A673 (cell line): ENCODE measurements at regions not wholly inside any gene's neighbourhood (a gene's known extent, or its start where the extent isn't known, plus 50 kb on each side); places are given as distances from the start of the nearest gene placed in this dataset.

Experiments used
- BruUV-seq: library from RNA; stranded (reverse); fragments of 400-500 nt; replicated peaks from 2 replicates; lab custom pipeline; 2021; lab: Mats Ljungman, UMichigan
- CTCF ChIA-PET: fragments of 300-600 bp; sonication (Branson Sonifier 250); formaldehyde crosslinking; loops from one replicate; lab custom pipeline; 2022; ENCODE audit warnings: antibody characterized with exemption; lab: Charles Lee
- POLR2A ChIA-PET: fragments of 300-600 bp; sonication (Branson Sonifier 250); formaldehyde crosslinking; loops from one replicate; lab custom pipeline; 2022; ENCODE audit warnings: antibody characterized with exemption; ENCODE audit not compliant: low non-redundant PET; lab: Charles Lee
- DNase-seq: peaks from one replicate; pipeline ENCODE4 v3.0.0-alpha.2; 2015; ENCODE audit warnings: low spot score
- H3K27ac ChIP-seq: fragments of 200-600 bp; sonication (generic); 2 replicates; pipeline ENCODE4 v1.5.1; 2016; ENCODE audit warnings: mixed run types, low read depth, mild to moderate bottlenecking, mixed read lengths, antibody characterized with exemption, low read length; ENCODE audit not compliant: poor library complexity, severe bottlenecking
- H3K27me3 ChIP-seq: fragments of 200-600 bp; sonication (generic); replicated peaks from 2 replicates; pipeline ENCODE4 v1.6.1; 2017; ENCODE audit warnings: mixed run types, low read depth, mild to moderate bottlenecking, mixed read lengths, antibody characterized with exemption, low read length; ENCODE audit not compliant: insufficient read depth, poor library complexity
- H3K36me3 ChIP-seq: fragments of 200-600 bp; sonication (generic); 2 replicates; pipeline ENCODE4 v1.6.1; 2016; ENCODE audit warnings: mixed run types, mild to moderate bottlenecking, mixed read lengths, antibody characterized with exemption, low read length; ENCODE audit not compliant: insufficient read depth, poor library complexity, severe bottlenecking
- H3K4me1 ChIP-seq: fragments of 200-600 bp; sonication (generic); 2 replicates; pipeline ENCODE4 v1.6.1; 2017; ENCODE audit warnings: mixed run types, mild to moderate bottlenecking, mixed read lengths, antibody characterized with exemption, low read length; ENCODE audit not compliant: insufficient read depth, poor library complexity, severe bottlenecking
- H3K4me3 ChIP-seq: fragments of 200-600 bp; sonication (generic); 2 replicates; pipeline ENCODE4 v1.5.1; 2016; ENCODE audit warnings: low read depth, mixed run types, mild to moderate bottlenecking, mixed read lengths, low read length; ENCODE audit not compliant: poor library complexity, severe bottlenecking
- H3K9me3 ChIP-seq: fragments of 200-600 bp; sonication (generic); 2 replicates; pipeline ENCODE4 v1.6.1; 2016; ENCODE audit warnings: mixed run types, low read depth, mild to moderate bottlenecking, mixed read lengths, antibody characterized with exemption, low read length; ENCODE audit not compliant: poor library complexity, severe bottlenecking
- CTCF ChIP-seq: fragments of 300-800, 200-600 bp; sonication (generic); conservative IDR thresholded peaks from 2 replicates; pipeline ENCODE4 v1.5.1; 2017; ENCODE audit warnings: low read depth, mild to moderate bottlenecking, antibody characterized with exemption, low read length, moderate library complexity, mixed read lengths
- EZH2 ChIP-seq: fragments of 200-600 bp; sonication (generic); IDR thresholded peaks from 2 replicates; pipeline ENCODE4 v1.6.1; 2017; ENCODE audit warnings: borderline replicate concordance, low read depth, mild to moderate bottlenecking, mixed read lengths, antibody characterized with exemption, low read length; ENCODE audit not compliant: poor library complexity, severe bottlenecking
- intact Hi-C: fragments of 100-400 bp; cut with micrococcal nuclease; formaldehyde crosslinking; loops from one replicate; pipeline ENCODE4 v1.10.0; 2022; ENCODE audit not compliant: unreplicated experiment

- Histone ChIP-seq H3K27me3 (no peaks in the 10 kb centered on the region), H3K27ac (no peak overlapping the region), H3K4me3 (no peak overlapping the region), H3K9me3 (no peaks in the 10 kb centered on the region), H3K4me1 (no peaks in the 10 kb centered on the region), H3K36me3 (no peaks in the 10 kb centered on the region)
- no TSS peak for BruUV-seq
- TF ChIP-seq CTCF (no peak), EZH2 (no peak)
- CTCF ChIA-PET: no interaction called here
- no peak for DNase-seq
- POLR2A ChIA-PET: no interaction called here
- intact Hi-C loops: no loop called here
Observed at GRCh38 chr3:75014008-75014407, 399.5 kb upstream of the CNTN3 start.

GRCh38 chr3:75015280-75015679 is 400.8 kb upstream of the CNTN3 start:
- CTCF ChIA-PET: no interaction called here
- POLR2A ChIA-PET: no interaction called here
- no TSS peak for BruUV-seq
- Histone ChIP-seq H3K36me3 (no peaks in the 10 kb centered on the region), H3K27me3 (no peaks in the 10 kb centered on the region), H3K27ac (no peak overlapping the region), H3K9me3 (no peaks in the 10 kb centered on the region), H3K4me3 (no peak overlapping the region), H3K4me1 (no peaks in the 10 kb centered on the region)
- TF ChIP-seq CTCF: no peak
- TF ChIP-seq EZH2: no peak
- intact Hi-C loops: no loop called here
- DNase-seq: no peak

- BruUV-seq: no TSS peak
- no peak overlapping the region for H3K27ac ChIP-seq
- H3K4me3 ChIP-seq: no peak overlapping the region
- intact Hi-C loops: no loop called here
- no peak for DNase-seq
- POLR2A ChIA-PET: no interaction called here
- TF ChIP-seq EZH2: no peak
- no peak for TF ChIP-seq CTCF
- no peaks in the 10 kb centered on the region for H3K9me3 ChIP-seq
- H3K4me1 ChIP-seq: no peaks in the 10 kb centered on the region
- H3K36me3 ChIP-seq: no peaks in the 10 kb centered on the region
- CTCF ChIA-PET: no interaction called here
- no peaks in the 10 kb centered on the region for H3K27me3 ChIP-seq
Observed at GRCh38 chr3:75035146-75035545, 420.7 kb upstream of the CNTN3 start.
